Activated T-cell treated with anti-CD3 and anti-CD28 coated beads for 4 hours (primary cell): ENCODE measurements at regions not wholly inside any gene's neighbourhood (a gene's known extent, or its start where the extent isn't known, plus 50 kb on each side); places are given as distances from the start of the nearest gene placed in this dataset.
"Not testable (repeated sequence)": the region's sequence is repeated elsewhere in the genome, so short reads cannot be mapped to it uniquely, and the experiment has no call there.

Source experiments
- DNase-seq: peaks from one replicate; pipeline ENCODE4 v3.0.0-alpha.2; 2020

DNA sequence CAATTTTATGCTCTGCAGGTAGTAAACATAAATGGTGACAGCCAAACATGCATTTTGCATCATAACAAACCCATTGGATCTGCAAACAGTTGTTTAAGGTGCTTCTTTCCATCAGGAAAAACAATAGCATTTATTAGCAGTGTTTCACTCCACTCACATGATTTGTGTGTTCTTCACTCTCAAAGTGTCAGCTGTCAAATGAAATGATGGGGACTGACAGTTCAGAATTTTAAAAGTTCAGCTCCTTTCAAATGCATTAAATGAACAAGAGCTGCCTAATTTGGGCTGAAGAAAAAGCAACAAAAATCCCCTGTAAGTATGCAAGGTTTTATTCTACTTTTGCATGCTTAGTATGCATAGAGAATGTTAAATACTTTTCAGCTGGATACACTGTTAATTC lies 145.2 kb upstream of the CDIN1 start:
- no peak for DNase-seq

DNA sequence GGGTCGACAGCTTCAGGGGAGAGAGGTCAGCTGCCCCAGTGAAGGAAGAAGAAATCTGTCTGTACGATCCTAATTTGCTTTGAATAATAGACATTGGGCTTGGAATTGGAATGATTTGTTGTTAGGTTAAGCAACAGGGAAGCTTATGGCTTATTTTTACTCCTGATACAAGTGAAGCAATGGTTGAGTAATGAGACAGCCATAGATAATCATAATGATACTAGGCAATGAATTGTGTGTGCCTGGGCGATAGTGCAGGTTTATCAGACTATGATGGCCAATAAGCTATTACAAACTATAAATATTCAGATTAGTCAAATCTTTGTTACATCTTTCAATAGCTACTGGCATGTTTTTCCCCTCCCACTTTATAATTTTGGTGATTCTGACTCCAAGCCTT lies 140.9 kb upstream of the CDIN1 start:
- no peak for DNase-seq

DNA sequence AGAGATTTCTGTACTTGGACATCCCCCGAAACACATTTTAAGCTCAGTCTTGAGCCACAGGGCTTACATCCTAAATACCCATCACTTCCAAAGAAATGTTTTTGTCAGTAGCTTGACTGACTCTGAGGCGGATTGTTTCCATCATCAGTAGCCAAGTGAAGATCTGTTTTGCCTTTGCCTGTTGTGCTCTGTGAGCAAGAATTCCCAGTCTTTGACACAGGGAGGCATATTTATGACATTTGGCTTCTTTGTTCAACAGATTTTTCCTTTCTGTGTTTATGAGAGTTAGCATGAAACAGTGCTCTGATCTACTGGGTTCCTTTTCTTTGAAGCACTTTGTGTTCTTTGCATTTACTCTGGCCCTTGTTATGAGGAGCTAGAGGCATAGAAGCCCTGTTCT lies 132.1 kb upstream of the CDIN1 start:
- no peak for DNase-seq

DNA sequence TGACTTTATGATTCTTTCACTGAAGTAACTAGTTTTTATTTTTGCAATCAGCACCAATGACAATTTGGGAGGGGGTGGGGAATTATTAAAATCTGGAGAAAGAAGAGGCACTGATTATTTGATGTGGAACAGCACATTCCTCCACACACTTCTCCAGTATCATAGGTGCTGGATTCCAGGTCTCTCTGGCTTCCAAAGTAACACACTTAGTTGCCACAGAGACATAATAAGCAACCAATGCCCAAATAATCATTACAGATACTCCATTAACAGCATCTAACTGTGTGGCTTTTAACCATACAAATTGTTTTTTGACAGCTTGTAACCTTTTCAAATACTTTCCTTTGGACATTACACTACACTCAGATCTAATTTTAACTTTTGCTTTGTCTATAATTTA lies 131.0 kb upstream of the CDIN1 start:
- DNase-seq, result no peak

DNA sequence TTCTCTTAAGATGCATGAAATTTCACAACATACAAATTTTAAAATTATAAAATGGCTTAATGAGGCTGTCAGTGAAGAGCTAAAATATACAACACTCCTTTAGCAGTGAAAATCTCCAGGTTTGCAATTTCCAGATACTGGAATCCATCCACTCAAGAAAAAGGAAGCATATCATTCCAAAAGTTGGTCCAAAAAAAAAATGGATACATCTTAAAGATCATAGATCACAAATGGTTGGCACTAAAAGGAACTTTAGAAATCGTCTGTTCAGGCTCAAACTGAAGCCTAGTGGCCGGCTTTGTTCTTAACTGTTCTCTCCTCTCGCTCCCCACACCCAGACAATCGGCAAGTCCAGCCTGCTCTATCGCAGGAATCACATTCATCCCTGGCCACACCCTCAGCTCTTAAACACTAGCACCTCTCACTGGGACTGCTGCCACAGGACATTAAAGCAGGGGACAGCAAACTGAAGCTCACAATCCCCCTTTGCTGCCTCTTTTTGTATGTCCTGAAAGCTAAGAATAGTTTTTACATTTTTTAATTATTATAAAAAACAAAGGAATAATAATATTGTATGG lies 130.3 kb upstream of the CDIN1 start:
- no peak for DNase-seq

DNA sequence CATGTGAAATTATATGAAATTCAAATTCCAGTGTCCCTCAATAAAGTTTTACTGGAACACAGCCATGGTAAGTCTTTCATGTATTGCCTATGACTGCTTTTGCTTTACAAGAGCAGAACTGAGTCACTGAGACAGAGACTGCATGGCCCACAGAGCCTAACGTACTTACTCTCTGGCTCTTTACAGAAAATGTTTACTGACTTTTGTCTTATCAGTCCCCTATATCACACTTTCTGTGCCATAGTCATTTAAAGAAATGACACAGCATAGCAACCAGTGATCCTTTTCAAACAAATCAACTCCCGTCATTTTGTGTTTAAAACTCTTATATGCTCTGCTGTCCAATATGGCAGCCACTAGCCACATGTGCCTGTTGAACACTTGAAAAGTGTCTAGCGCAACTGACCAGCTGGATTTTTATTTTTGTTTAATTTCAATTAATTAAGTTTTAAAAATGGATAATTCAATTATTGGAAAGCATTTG lies 129.7 kb upstream of the CDIN1 start:
- no peak for DNase-seq

DNA sequence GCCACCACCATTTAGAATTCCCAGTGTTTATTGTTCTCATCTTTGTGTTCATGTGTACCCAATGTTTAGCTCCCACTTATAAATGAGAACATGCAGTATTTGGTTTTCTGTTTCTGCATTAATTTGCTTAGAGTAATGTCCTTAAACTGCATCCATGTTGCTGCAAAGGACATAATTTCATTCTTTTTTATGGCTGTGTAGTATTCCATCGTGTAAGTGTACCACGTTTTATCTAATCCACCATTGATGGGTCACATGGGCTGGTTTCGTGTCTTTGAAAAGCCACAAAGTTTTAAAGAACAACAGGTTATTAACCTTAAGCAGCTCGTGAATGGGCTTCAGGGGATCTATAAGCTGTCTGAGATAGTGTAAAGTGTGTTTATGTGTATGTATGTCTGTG lies 125.2 kb upstream of the CDIN1 start:
- DNase-seq, result not testable (repeated sequence)

DNA sequence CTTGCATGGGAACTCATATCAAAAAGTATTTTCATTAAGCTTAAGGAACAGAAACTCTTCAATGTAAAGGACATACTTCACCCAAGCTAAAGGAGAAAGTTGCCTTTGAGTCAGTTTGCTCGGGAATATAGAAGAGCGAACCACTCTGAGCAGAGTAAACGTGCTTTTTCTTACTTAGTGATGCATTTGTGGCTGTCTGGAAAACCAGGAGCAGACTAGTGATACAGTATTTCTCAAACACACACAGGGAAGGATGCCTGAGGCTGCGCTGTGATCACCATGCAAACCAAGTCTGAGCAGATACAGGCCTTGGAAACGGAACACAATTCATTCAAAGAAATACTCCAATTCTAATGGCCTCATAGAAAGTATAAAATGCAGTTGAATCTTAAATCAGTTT lies 121.0 kb upstream of the CDIN1 start:
- DNase-seq, result no peak

DNA sequence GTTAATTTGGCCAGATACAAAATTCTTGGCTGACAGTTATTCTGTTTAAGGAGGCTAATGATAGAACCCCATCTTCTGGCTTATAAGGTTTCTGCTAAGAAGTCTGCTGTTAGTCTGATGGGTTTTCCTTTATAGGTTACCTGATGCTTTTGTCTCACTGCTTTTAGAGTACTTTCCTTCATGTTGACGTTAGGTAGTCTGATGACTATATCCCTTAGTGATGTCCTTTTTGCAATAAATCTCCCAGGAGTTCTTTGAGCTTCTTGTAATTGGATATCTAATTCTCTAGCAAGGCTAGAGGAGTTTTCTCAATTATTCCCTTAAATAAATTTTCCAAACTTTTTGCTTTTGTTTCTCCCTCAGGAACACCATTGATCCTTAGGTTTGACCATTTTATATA lies 114.1 kb upstream of the CDIN1 start:
- no peak for DNase-seq

DNA sequence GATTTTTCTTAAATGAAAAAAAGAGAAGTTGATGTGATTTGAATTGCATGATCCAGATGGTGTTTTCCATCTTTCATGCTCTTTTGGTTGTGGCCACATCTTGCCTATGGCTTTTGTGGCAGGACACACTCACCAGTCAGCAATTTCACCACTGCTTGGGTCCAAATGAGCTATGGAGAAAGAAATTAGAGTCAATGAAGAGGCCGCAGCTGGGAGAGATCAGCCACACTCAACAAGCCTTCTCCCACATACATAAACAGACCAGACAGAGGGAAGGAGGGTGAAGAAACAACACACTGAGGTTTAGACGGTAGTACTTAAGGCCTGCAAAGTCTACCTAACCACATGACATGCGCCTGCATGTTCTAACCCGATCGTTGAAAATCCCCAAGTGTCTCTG lies 110.7 kb upstream of the CDIN1 start:
- DNase-seq, result no peak

DNA sequence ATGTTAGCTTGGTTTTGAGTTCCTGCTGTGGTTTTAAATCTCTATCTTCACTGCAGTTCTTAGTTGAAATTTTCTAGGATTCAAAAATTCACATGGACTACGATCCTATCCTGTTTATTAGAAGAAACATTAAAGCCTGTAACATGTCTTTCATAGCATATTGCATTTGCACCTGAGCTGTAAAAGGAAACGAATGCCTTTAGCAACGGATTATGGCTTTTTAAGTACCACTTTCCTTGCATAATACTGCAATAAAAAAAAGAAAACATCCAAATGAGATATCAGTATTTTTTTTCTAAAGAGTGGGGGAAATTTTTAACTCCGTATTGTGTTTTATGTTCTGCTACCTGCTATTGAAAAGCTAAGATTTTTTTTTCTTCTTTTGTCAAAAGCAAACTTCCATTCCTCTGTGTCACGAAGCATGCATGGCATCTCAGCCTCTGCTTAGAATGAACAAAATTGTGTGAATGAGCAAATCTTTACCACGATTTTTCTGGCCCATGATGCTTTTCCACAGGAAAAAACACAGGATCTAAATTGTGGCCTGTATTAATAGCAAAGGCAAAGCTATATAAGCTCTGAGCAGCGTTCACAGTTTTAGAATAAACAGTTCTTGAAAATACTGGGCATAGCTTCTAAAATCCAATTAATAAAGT lies 110.0 kb upstream of the CDIN1 start:
- DNase-seq, result no peak

DNA sequence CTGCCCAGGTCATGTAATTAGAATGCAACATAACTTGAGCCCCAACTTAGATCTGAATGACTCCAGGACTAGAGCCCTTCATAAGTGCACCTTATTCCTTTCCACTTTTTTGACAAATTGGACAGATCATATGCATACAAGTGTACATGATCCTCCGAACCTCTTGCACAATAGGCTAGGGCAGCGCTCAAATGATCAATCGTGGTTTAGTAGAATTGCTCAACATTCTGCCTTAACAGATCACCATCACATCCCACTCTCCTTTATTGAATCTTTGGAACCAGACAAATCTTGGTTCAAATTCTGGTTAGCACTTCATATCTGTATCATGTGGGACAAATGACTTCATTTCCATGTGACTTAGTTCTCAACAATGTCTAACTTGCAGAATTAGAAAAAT lies 106.8 kb upstream of the CDIN1 start:
- no peak for DNase-seq

DNA sequence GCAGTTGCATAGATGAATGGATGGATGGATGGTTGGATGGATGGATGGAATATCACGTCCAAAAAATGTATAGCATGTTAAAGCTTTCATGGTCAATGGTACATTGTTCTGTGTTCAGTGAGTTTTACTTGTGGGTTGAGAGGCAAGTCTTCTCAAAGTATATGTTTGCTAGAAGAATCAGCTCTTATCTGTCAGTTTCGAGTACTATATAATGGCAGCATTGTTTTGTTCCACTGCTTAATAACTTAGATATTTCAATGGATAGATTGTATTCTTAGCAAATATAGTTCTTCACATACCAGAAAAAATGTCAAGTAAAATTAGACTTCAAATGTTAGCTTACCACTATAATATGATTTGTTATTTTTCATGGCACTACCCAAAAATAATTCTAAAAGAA lies 100.9 kb upstream of the CDIN1 start:
- no peak for DNase-seq

DNA sequence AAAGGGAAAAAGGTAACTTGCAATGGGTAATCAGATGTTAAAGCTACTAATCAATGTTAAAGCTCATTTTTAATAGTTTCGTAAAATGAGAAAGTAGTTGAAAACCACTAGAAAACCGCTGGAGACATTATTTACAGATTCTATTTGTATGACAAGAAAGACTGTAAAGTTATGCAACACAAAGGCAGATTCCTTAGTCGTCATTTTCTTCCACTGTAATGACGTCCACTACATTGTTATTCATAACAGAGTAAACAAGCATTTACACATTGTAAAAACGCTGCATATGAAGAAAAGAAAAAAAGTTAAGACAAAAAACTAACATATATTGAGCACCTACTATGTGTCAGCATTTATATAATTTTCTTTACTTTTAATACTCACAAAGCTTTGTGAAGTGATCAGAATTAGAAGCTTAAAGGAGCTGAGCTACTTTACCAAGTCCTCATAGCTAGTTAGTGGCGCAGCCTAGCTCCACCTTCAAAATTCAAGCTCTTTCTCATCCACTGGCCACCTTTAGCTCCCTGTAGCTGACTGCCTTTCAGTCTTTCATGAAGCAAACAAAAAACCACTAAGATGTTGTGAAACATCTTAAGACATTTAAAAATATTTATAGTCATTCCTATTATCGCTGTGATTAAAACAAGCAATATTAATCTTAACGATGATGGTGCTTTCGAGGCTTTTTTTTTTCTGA lies 100.1 kb upstream of the CDIN1 start:
- DNase-seq, result no peak

DNA sequence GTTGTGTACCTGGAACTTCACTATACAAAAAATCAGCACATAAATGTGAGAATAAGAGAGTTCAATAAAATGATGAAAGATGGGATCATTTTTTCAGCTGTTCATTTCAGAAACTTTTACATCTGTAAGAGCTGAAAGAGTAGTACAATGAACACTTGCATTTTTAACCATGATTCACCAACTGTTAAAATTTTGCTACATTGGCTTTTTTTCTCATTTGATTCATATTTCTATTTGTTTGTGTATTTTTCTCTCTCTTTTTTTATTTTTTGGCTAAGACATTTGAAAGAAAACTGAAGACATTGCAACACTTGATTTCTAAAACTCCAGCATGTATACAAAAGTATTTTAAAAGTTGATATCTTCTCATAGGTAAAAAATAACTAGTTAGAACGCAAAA lies 98.3 kb upstream of the CDIN1 start:
- no peak for DNase-seq

DNA sequence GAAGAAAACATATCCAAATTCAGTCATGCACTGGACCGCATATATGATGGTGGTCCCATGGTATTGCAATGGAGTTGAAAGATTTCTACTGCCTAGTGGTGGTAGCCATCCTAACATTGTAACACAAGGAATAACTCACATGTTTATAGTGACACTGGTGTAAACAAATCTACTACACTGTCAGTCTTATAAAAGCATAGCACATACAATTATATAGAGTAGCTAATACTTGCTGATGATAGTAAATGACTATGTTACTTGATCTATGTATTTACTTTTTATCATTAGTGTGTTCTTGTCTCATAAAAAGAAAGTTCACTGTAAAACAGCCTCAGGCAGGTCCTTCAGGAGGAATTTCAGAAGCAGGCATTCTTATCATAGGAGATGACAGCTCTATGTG lies 96.0 kb upstream of the CDIN1 start:
- no peak for DNase-seq

DNA sequence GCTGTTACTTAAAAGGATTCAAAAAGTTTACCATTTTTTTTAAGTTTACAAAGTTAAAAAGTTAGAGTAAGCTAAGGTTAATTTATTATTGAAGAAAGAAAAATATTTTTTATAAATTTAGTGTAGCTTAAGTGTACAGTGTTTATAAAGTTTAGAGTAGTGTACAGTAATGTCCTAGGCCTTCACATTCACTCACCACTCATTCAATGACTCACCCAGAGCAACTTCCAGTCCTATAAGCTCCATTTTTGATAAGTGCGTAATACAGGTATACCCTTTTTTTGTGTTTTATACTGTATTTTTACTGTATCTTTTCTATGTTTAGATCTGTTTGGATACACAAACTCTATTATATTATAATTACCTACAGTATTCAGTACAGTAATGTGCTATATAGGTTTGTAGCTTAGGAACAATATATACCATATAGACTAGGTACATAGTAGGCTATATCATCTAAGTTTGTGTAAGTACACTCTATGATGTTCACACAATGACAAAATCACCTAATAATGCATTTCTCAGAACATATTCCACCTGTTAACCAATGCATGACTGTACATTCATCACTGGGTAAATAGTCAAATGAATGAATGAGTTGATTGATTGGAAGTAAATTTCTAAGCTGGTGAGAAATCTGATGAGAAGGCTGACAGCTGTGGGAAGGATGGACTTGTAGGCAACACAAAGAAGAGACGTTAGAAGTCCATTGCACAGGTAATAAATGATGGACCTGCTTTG lies 95.2 kb upstream of the CDIN1 start:
- DNase-seq, result no peak

DNA sequence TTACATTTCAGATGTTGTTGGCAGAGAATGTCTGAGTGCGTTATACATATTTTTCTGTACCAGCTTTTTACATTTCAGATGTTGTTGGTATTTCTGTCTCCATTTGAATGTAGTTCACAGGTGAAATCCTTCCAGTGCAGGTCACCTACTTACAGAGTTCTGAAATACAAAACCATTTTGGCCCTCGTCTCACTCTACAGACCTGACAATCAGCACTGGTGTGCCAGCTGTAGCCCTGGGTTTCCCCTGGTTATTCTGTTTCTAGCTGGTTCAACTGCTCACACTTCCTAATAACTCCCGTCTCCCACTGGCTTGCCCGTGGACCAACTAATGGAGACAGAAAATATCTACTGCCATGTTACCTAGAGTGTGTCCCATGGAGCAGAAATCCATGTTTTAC lies 87.5 kb upstream of the CDIN1 start:
- DNase-seq, result no peak

DNA sequence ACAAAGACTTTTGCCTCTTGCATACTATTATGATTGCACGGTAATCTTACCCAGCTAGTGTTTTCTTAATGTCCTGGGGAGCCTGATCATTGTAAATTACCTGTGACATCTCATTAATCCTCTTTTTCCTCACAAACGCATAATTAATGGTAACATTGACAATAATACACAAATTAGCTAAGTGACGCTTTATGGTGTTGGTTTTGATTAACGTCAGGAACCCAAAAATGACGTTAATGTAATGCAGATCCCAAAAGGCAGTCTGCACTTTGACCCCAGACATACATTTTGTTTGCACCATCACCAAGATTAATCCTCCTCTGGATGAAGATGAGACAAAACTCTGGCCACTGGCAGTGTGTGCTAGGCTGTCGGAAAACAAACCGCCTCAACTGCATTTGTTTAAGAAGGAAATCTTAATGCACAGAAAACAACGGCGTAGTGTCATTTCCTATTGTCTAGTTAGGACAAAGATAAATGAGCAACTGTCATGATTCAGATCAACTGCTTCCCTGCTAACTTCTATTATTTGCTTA lies 83.9 kb upstream of the CDIN1 start:
- DNase-seq, result no peak

DNA sequence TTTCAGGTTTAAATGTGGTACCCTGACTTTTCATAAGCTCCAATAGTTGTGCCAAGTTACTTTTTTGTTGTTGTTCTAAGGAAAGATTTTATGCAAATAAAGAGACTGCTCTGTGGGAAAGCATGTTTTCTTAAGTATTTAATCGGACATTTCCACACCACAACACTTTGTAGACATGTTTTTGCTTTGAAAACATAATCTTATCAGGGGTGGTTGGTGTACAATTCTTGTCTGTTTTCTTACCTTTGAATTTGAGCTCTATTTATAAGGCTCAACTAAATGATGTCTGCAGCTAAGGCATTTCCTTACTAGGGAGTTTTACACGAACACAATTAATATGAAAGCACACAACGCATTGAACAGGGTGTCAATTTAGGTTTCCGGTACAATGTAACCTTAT lies 81.5 kb upstream of the CDIN1 start:
- DNase-seq, result no peak

DNA sequence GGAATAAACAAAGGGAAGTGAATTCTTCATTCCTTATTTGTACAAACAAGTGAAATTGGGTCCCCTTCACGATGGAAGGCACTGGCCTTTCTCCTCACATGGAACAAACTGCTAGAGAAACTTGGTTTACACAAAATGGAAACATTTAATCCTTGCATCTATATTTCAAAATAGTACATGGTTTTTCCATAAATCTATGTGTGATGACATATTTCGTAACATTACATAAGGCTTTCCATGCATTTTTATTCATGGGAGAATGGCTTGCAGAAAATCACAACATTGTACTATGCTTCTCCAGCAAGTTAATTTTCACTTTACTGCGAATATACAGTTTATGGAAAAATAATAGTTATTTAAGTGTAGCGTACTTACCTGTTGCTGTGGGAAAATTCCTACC lies 81.0 kb upstream of the CDIN1 start:
- DNase-seq, result no peak

DNA sequence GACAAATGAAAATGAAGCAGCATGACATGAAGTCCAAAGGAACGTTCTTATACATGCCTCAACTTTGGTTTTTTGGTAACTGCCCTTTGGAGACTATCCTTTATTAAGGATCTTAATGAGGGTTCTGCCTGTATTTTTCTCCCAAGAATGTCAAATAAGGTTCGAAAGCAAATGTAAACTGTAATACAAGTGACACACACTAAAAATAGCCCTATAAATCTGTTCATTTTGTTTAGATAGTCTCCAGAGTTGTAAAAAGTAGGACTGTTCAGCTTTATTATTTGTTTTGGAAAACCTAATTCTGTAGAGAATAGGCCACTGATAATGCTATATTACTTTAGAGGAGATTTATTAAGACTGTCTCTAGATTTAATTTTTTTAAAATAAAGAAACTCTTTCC lies 80.5 kb upstream of the CDIN1 start:
- DNase-seq, result no peak
